DMS79 (cell line): ENCODE measurements at regions not wholly inside any gene's neighbourhood (a gene's known extent, or its start where the extent isn't known, plus 50 kb on each side); places are given as distances from the start of the nearest gene placed in this dataset.

Source experiments
- DNase-seq: peaks from one replicate; lab custom pipeline; 2025; lab: John Stamatoyannopoulos, UW

- DNase-seq: no peak
Measured at GRCh38 chr11:80596291-80596810, 1155.5 kb upstream of the TENM4 start.

DNA sequence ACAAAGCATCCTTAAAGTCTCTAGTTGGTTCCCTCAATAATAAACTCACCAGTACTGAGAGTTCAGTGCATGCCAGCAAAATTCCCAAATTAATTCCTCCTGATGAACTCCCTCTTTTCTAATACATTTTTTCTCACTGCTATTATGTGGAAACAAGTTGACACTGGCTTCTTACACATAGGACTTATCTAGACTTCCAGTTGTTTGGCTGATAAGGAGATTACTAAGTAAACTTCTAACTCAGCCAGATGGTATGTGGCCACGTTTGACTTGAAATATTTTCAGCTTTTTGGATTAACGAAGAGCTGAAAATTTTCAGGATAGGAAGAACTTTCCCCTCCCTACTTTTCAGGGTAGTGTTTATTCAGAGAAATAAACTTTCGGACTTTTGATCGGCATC, 1154.2 kb upstream of the TENM4 start:
- no peak for DNase-seq

GRCh38 chr11:80593648-80594374, 1153.0 kb upstream of the TENM4 start:
- DNase-seq: no peak

GRCh38 chr11:80592546-80592945, 1151.7 kb upstream of the TENM4 start:
- no peak for DNase-seq

DNA sequence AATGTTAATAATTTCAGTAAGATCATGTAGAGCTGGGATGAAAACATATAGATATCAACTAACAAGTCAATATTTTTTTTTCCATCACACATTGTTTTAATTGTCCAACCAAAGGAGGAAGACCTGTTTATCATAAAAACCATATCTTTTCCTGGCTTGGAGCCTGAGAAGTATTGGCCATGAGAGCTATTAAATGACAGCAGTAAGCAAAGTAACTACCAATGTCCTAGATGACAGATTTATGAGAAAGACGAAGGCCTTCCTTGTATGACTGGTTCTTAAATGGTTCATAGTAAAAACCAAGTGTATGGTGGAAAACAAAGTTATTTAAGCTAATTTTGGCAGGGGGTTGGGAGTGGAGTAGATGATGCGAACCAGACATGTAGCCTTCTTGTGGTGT, 1147.1 kb upstream of the TENM4 start:
- no peak for DNase-seq

- no peak for DNase-seq
Measured at GRCh38 chr11:80586464-80586863, 1145.6 kb upstream of the TENM4 start.

GRCh38 chr11:80584661-80585060, 1143.8 kb upstream of the TENM4 start:
- no peak for DNase-seq

GRCh38 chr11:80569832-80570231, 1129.0 kb upstream of the TENM4 start:
- no peak for DNase-seq

GRCh38 chr11:80565231-80565630, 1124.4 kb upstream of the TENM4 start:
- no peak for DNase-seq

- DNase-seq: no peak
Measured at GRCh38 chr11:80562523-80563125, 1121.8 kb upstream of the TENM4 start.

DNA sequence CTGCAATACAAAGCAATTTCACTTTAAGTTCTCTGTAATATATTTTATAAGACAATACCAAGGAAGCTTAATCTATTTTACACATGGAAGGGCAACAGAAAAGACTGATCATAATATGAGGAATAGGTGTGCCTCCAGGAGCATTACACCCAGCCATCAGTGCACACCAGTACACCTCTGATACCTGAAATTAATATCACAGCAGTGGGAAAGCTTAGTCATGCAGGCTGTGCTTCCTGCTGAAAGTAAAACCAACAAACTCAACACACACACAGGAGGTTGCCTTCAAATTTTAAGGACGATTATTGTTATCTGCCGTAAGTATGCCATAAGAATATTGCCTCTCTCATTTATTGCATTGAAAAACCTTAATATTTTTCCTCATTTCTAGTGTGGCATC, 1119.1 kb upstream of the TENM4 start:
- DNase-seq: no peak

- no peak for DNase-seq
Measured at GRCh38 chr11:80553565-80553964, 1112.7 kb upstream of the TENM4 start.

GRCh38 chr11:80542704-80543103, 1101.9 kb upstream of the TENM4 start:
- no peak for DNase-seq

DNA sequence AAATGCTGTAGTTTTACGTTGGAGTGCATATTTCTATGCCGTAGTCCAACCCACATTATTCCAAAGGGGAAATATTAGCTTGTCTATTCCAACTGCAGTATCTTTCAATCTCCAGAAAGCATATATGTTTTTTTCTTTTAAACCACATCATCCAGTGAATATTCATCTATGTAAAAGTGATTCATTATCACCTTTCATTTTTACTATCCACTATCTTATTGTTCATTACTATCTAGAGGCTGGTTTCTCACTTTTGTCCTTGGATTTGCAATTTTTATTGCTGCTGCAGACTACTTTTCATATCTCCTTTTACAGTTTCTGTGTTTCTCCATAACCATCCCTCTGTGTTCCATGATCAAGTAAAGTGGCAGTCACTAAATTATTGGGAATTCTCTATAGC, 1097.2 kb upstream of the TENM4 start:
- DNase-seq: no peak

DNA sequence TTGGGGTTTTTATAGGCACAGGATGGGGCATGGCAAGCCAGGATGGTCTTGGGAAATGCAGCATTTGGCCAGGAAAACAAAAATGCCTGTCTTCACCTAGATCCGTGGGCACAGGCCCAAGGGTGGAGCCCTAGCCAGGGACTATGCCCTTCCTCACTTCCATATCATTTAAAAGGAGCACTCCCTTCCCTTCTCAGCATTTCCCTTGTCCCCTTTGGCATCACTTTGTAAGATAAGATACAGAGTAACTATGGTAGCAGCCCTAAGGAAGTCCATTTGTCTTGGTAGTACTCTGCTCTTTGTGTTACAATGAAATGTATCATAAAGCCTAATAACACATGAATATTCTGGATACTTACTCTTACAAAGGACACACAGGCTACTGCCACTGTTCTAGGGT, 1092.6 kb upstream of the TENM4 start:
- DNase-seq: no peak

- DNase-seq: no peak
Measured at GRCh38 chr11:80532633-80533232, 1091.9 kb upstream of the TENM4 start.

DNA sequence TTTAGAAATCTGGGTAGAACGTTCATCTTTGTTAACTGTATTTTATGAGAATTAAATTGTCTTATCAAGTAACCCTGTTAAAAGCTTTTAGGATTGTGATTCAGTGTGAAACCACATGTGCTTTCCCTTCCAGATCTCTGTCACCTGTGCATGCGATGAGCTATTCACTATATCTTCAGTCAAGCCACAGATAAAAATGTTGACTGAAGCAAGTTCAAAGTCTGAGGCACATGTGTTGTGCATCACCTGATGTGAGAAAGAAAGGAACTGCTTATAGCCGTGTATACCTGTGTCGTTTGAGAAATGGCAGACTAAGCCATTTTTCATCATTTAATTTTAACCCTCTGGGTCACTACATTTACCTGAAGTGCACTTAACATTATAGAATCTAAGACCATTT, 1088.9 kb upstream of the TENM4 start:
- no peak for DNase-seq

- DNase-seq: no peak
Measured at GRCh38 chr11:80525663-80526405, 1085.0 kb upstream of the TENM4 start.

DNA sequence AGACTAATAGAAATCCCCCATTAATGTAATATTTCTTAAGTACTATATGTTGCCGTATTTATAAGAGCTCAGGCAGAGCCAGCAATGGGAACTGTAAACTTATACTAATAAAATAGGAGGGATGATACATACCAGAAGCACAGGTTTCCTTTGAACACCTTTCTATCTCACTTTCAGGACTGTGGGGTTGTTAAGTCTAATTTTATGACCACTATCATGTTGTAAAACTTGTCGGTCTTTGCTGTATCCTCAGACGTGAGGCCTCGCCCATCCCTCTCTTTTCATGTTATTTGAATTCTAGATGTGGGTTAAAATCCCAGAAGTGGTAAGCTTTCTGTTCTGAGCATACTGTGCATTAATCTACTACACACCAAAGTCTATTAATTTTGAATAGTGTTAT, 1083.5 kb upstream of the TENM4 start:
- no peak for DNase-seq

DNA sequence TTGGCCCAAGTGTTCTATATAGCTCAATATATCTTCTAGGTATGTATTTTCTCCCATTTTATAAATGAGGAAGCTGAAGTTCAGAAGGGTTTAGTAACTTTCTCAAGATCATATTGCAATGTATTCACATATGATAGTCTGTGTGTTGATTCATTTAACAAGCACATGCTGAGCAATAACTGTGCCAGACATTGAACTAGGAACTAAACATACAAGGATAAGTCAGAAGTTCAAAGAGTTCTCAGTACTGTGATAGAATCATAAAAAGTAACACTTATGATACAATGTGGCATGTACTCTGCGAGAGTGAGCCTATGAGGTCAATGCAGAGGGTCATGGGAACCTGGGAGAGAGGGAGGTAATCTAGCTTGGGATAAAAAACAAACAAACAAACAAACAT, 1082.2 kb upstream of the TENM4 start:
- no peak for DNase-seq

DNA sequence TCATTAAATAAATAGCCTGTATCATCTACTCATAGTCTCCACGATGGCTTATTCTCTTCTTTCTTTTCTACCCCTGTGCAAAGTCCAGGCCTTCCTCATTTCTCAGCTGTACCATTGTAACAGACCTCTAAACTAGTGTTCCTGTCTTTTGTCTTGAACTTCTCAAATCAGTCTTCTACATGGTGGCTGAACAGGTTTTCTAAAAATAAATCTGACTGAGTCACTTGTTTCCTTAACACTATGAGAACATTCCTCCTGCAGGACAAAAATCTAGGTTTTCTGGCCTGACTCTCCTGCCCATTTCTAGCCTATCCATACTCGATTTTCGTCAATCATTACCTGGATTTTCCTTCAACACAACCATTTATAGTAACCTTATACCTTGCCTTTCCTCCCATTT, 1080.8 kb upstream of the TENM4 start:
- DNase-seq: no peak

DNA sequence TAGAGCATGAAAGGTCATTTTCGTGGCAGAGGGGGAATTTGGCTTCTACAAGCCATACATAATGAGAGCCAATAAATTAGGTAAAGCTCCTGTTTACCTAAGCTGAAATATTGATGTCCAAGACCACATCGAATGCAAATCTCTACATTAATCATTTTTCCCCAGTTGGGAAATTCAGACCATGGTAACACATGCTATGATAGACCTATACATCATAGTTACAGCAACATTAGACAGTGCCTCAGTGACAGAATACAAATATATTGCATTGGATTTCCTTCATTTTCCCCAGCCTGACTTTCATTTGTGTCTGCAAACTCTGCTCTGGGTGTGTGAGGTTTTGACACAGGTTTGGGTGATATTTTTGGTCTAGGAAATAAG, 1079.7 kb upstream of the TENM4 start:
- DNase-seq: no peak
